GM21723 (cell line): ENCODE measurements at regions not wholly inside any gene's neighbourhood (a gene's known extent, or its start where the extent isn't known, plus 50 kb on each side); places are given as distances from the start of the nearest gene placed in this dataset.

Experiments used
- ATAC-seq: cut with Tn5 transposase; IDR thresholded peaks from one replicate; pipeline ENCODE4 v1.9.1; 2021; ENCODE audit warnings: mild to moderate bottlenecking, moderate library complexity; ENCODE audit not compliant: unreplicated experiment

GRCh38 chr5:103498800-103499551, 63.6 kb downstream of the NUDT12 start:
- no peak for ATAC-seq

GRCh38 chr5:103498211-103498610, 64.4 kb downstream of the NUDT12 start:
- no peak for ATAC-seq

GRCh38 chr5:103497781-103498180, 64.8 kb downstream of the NUDT12 start:
- ATAC-seq, result no peak

- no peak for ATAC-seq
Observed at GRCh38 chr5:103490030-103490739, 72.4 kb downstream of the NUDT12 start.

- no peak for ATAC-seq
Observed at GRCh38 chr5:103489307-103489706, 73.3 kb downstream of the NUDT12 start.

- peak; percentile 50 for ATAC-seq
Observed at GRCh38 chr5:103487822-103488493, 74.6 kb downstream of the NUDT12 start.

GRCh38 chr5:103487218-103487617, 75.4 kb downstream of the NUDT12 start:
- no peak for ATAC-seq

GRCh38 chr5:103486739-103487138, 75.8 kb downstream of the NUDT12 start:
- ATAC-seq, result no peak

- no peak for ATAC-seq
Observed at GRCh38 chr5:103480246-103480645, 82.3 kb downstream of the NUDT12 start.

- ATAC-seq, result no peak
Observed at GRCh38 chr5:103477678-103478077, 84.9 kb downstream of the NUDT12 start.

GRCh38 chr5:103476811-103477210, 85.8 kb downstream of the NUDT12 start:
- ATAC-seq, result no peak

GRCh38 chr5:103475629-103476240, 86.9 kb downstream of the NUDT12 start:
- peak; percentile 71 for ATAC-seq

- no peak for ATAC-seq
Observed at GRCh38 chr5:103474677-103475076, 87.9 kb downstream of the NUDT12 start.

- ATAC-seq, result no peak
Observed at GRCh38 chr5:103473725-103474124, 88.9 kb downstream of the NUDT12 start.

GRCh38 chr5:103472830-103473229, 89.8 kb downstream of the NUDT12 start:
- ATAC-seq, result no peak

- no peak for ATAC-seq
Observed at GRCh38 chr5:103472265-103472664, 90.3 kb downstream of the NUDT12 start.

GRCh38 chr5:103469288-103470040, 93.1 kb downstream of the NUDT12 start:
- ATAC-seq, result no peak

- ATAC-seq, result no peak
Observed at GRCh38 chr5:103467831-103468230, 94.8 kb downstream of the NUDT12 start.

- no peak for ATAC-seq
Observed at GRCh38 chr5:103466495-103466894, 96.1 kb downstream of the NUDT12 start.

GRCh38 chr5:103465891-103466290, 96.7 kb downstream of the NUDT12 start:
- ATAC-seq, result no peak
